ENCODE measurements at regions not wholly inside any gene's neighbourhood (a gene's known extent, or its start where the extent isn't known, plus 50 kb on each side); places are given as distances from the start of the nearest gene placed in this dataset.

DNA sequence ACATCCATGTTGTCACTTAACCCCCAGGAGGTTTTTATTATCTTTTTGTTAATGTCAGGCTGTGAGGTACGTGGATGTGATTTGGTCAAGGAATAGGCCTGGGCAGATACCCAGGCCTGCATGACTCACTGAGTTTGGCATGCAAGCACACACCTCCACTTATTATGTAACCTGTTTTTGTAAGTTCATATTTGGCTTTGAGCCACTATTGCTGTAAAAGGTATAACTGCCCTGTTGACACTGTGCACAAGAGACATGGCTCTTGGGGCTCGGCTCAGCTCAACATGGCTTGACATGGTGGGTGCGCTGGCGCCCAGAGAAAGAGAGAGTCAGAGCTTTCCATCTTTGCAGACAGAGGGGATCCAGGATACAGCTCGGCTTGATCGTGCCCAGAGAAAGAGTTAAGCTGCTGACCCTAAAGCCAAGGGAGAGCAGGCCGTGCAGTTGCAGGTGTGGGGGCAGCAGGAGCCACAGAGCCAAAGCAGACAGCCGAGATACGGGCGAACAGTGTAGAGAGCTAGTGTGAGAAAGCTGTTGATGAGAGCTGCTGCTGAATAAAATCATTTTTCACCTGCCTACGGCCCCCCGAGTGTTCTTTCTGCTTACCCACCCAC lies 67.9 kb upstream of the UNC13C start:
- TF ChIP-seq, protein P1, sequence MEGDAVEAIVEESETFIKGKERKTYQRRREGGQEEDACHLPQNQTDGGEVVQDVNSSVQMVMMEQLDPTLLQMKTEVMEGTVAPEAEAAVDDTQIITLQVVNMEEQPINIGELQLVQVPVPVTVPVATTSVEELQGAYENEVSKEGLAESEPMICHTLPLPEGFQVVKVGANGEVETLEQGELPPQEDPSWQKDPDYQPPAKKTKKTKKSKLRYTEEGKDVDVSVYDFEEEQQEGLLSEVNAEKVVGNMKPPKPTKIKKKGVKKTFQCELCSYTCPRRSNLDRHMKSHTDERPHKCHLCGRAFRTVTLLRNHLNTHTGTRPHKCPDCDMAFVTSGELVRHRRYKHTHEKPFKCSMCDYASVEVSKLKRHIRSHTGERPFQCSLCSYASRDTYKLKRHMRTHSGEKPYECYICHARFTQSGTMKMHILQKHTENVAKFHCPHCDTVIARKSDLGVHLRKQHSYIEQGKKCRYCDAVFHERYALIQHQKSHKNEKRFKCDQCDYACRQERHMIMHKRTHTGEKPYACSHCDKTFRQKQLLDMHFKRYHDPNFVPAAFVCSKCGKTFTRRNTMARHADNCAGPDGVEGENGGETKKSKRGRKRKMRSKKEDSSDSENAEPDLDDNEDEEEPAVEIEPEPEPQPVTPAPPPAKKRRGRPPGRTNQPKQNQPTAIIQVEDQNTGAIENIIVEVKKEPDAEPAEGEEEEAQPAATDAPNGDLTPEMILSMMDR (conservative IDR thresholded peaks at IDR 0.05; ENCODE audit: low read length), result no peak
- no peak for TF ChIP-seq EZH2phosphoT487 (IDR thresholded peaks at IDR 0.05; ENCODE audit: borderline replicate concordance)

Measured in Loucy (cell line).